HG02571 (cell line): ENCODE measurements at regions not wholly inside any gene's neighbourhood (a gene's known extent, or its start where the extent isn't known, plus 50 kb on each side); places are given as distances from the start of the nearest gene placed in this dataset.

Source experiments
- ATAC-seq: cut with Tn5 transposase; IDR thresholded peaks from one replicate; pipeline ENCODE4 v1.9.1; 2021; ENCODE audit warnings: mild to moderate bottlenecking, moderate library complexity; ENCODE audit not compliant: unreplicated experiment

DNA sequence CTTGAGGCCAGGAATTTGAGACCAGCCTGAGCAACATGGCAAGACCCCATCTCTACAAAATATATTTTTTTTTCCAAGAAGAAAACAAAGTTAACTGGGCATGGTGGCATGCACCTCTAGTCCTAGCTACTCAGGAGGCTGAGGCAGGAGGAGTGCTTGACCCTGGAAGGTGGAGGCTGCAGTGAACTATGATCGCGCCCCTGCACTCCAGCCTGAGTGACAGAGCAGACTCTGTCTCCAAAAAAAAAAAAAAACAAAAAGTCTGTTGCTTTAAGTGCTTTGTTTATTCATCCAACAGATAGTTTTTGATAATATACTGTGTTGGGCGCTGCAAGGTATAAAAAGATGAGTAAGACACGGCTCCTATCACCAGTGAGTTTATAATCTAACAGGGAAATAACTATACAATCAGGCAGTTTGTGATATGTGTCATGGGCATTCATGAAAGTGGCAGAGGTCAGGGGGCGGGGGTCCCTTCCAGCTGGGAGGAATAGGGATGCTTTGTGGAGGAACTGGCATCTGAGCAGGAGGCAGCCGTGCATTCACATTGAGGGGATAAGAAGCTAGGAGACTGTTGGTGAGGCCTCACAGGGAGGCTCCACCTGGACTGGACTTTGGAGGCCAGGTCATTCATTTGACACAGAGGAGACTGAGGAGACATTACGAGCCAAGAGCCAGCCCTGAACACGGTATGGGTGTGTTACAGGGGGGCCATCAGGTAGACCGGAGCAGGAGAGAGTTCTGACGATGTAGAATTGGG lies 67.3 kb upstream of the ERRFI1 start:
- no peak for ATAC-seq

DNA sequence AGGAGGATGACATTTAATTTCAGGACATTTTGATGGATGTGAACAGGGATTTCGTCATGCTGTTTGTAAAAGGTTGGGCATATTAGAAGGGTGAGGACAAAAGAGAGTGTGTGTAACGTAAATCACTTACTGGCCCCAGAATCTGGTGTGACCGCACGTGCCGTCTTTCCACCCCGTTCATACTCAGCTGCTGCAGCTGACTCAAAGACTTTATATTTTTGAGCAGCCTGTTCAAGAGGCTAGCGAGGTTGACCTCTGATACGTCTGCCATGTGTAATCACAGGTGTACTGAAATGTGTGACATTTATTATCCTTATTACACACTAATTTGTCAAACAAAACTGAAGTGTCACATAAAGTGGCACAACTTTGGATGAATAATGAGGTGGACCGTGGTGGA lies 66.5 kb upstream of the ERRFI1 start:
- ATAC-seq: no peak

GRCh38 chr1:8091691-8092090 lies 65.6 kb upstream of the ERRFI1 start:
- ATAC-seq: no peak

DNA sequence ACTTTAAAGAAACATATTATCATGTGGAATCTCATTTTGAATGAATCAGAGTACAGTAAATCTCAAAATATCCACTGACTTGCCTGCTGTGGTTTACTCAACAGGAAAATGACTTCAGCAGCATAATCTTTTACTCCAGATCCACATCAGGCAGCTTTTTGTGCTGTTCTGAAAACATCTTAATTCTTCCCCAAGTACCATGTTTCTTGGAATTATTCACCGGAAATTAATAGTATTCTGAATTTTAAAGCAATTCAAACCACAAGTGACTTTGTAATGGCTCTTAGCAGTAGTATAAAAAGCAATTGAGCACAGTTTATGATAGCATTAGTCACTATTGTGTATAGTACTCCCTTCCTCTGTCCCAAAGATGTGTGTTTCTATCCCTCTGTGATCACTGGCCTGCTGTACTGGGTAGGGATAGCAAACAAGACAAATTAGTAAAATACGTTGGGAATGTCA lies 64.2 kb upstream of the ERRFI1 start:
- ATAC-seq: no peak

DNA sequence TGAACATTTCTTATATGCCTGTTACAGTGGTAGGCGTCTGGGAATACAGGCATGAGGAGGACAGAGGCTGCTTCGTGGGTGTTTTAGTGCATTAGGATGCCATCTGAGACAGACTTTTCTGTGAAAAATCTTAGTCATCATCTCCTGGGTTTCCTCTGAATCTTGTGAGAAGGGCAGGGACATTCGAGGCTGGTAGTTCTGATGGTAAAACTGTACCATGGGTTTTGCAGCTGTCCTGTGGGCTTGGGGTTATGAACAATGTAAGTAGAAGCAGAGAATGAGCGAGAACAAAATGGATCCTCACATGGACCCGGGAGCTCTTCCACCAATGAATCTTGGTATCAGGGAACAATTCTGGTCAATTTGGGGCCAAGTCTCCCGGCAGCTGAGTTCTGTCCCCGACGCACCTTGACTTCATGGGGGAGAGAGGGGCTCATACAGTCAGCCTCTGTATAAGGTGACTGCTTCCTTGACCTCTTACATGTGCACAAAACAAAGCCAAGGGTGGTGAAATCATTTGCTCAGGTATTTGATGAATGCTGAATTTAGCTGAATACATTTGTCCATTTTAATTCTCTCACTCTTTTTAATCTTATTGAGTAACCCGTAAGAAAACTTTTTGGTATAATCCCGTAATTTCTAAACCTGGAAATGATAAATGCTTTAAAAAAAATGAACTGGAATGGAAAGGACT lies 63.6 kb upstream of the ERRFI1 start:
- no peak for ATAC-seq

- ATAC-seq: no peak
Measured at GRCh38 chr1:8086055-8086454, 59.9 kb upstream of the ERRFI1 start.

DNA sequence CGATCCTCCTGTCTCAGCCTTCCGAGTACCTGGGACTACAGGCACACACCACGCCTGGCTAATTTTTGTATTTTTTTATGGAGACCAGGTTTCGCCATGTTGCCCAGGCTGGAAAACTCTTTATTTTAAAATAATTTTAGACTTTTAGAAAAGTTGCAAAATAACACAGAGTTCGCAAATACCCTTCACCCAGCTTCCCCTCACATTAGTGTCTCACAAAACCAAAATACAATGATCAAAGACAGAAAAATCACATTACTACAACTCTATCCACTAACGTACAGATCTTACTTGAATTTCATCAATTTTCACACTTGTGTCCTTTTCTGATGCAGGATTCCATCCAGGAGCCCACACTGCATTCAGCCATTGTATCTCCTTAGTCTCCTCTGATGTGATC lies 58.8 kb upstream of the ERRFI1 start:
- ATAC-seq: no peak

DNA sequence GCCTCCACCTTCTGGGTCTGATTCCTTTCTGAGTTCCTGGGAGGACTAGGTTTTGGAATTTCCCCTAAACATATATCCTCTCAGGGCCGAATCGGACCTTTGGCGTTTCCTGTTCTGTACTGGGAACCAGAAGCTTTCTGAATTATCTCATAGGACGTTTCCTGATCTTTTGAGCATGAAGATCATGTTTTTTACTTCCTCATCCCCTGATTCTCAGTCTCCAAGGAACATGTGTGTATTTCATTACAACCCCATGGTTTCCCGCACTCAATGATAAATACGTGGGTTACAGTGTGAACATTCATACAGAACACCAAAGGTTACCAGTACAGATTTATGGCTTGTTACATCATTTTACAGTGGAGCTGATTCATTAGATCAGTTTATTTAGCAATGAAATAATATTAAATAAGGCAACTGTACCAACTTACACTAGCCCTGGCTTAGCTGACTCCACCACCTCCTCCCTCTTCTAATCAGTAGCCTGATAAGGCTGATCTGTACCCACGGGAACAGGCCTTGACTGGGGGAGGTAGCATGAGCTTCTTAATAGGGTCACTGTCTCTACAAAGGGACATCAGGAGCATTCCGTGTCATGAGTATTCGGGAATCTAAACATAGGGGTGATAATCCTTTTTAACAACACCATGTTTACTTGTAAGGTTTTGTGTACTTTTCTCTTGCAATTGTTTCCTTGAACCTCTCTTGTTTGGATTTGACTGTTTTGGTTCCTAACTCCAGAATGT lies 57.8 kb upstream of the ERRFI1 start:
- no peak for ATAC-seq

DNA sequence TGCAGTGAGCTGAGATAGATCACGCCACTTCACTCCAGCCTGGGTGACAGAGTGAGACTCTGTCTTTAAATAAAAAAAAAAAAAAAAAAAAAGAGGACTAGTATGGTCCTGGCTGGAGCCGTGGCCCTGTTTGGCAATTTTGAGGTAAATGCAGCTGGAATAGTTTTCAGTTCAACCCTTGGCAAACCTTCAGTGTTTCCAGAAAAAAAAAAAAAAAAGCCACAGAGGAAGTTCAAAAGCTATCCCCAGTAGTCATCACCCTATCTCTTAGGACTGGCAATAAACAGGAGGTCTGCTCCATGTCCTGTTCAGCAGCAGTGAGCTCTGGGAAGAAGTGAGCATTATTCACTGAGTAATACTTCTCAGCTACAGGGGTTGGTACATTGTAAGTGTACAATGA lies 56.8 kb upstream of the ERRFI1 start:
- no peak for ATAC-seq

DNA sequence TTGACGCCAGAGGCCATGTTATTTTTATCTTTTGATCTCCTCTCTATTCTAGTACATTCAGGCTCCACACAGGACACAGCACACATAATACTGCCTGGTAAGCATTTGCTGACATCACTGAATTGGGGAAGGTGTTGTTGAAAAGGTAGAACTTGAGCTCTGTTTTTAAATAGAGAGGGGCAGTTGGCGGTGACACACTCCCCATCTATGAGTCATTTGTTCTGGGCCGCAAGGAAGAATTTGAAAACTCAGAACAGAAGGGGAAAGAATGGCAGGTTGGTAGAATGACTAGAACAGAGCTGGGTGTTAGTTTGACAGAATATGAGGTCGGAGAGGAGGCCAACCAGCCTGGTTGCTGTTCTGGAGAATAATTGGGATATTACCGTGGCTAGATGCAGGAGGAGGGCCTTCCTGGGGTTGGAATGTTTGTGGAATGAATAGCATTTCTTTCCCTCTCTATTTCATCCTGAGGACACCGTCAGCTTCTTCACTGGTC lies 52.1 kb upstream of the ERRFI1 start:
- ATAC-seq: no peak

- no peak for ATAC-seq
Measured at GRCh38 chr1:8077602-8078001, 51.5 kb upstream of the ERRFI1 start.

DNA sequence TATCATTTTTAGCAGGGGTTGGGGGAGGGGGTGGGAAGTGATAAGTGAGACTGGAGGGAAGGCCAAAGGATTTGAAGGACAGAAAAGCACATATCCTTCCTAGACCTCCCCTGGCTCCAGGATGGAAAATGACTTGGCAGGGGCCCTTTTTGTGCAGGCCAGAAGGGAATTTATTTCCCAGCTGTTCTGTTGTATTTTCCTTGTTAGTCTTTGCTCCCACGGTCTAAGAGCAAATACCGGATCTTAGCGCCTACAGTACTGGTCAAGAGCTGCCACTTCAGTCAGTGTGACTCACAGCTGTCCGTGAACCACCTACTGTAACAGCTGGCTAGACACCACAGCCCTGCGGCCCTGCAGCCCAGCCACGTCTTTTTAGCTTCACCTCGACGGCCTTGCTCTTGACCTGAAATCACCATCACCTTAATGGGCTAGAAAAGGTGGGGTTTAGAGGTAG lies 51.0 kb upstream of the ERRFI1 start:
- no peak for ATAC-seq

- no peak for ATAC-seq
Measured at GRCh38 chr1:8076176-8076575, 50.1 kb upstream of the ERRFI1 start.
